Stimulated activated memory B cell treated with anti-CD40 and anti-IgM and Interleukin-4, amounts not matched to agents 10 μg/mL and 1 μg/mL and 100 μg/mL, for 72 hours (primary cell): ENCODE measurements at regions not wholly inside any gene's neighbourhood (a gene's known extent, or its start where the extent isn't known, plus 50 kb on each side); places are given as distances from the start of the nearest gene placed in this dataset.
"Not testable (repeated sequence)": the region's sequence is repeated elsewhere in the genome, so short reads cannot be mapped to it uniquely, and the experiment has no call there.

Experiments
- ATAC-seq: fragments of 150-1000 bp; cut with Tn5 transposase; 2 replicates; pipeline ENCODE4 v1.10.0; 2021
- H3K27ac Mint-ChIP-seq: one replicate; pipeline ENCODE4 v1.8.0; 2022; ENCODE audit warnings: mild to moderate bottlenecking, mixed read lengths
- H3K27me3 Mint-ChIP-seq: one replicate; pipeline ENCODE4 v1.8.0; 2022; ENCODE audit warnings: mixed read lengths
- H3K36me3 Mint-ChIP-seq: one replicate; pipeline ENCODE4 v1.8.0; 2022; ENCODE audit warnings: mixed read lengths
- H3K4me1 Mint-ChIP-seq: one replicate; pipeline ENCODE4 v1.8.0; 2022; ENCODE audit warnings: mixed read lengths
- H3K4me3 Mint-ChIP-seq: one replicate; pipeline ENCODE4 v1.8.0; 2022; ENCODE audit warnings: mild to moderate bottlenecking, moderate library complexity, mixed read lengths
- H3K9me3 Mint-ChIP-seq: one replicate; pipeline ENCODE4 v1.8.0; 2022; ENCODE audit warnings: mixed read lengths

DNA sequence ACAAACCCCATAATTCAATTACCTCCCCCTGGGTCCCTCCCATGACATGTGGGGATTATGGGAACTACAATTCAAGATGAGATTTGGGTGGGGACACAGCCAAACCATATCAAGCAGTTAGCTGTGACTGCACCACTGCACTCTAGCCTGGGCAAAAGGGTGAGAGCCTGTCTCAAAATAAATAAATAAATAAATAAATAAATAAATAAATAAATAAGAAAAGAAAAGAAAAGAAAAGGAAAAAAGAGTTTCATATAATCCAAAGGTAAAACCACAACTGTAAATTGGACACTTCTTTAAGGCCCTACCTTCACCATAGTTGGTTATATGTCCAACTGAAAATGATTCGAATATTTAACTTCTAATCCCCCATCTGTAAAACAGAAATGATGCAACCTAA lies 157.6 kb upstream of the FIGN start:
- not testable (repeated sequence) for H3K36me3 Mint-ChIP-seq

DNA sequence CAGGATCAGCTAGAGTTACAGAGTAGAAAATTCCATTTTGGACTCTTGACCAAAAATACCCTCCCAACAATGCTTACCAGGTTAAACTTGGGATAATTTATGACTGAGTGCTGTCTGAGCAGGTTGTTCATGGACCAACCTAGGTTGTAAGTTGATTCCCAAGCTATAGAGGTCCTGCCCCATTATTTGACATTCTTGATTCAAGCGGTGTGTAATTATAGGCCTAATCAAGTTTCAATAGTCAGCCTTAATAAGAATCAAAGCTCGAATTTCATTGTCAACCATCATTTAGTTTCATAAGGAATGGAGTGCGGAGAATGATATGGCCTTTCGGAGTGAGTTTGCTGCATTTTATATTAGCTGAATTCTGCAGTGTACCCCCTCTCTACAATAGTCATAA lies 152.8 kb upstream of the FIGN start:
- Mint-ChIP-seq H3K27ac (no peak overlapping the region), H3K4me1 (no peaks in the 10 kb centered on the region), H3K4me3 (no peak overlapping the region), H3K36me3 (no peaks in the 10 kb centered on the region), H3K27me3 (no peaks in the 10 kb centered on the region), H3K9me3 (peaks cover 5% of the 10 kb centered on the region)
- ATAC-seq, result no peak

More for the DNA sequence above, 157.6 kb upstream of the FIGN start:
- H3K4me1 Mint-ChIP-seq, H3K27ac Mint-ChIP-seq, H3K27me3 Mint-ChIP-seq, H3K4me3 Mint-ChIP-seq, ATAC-seq, H3K9me3 Mint-ChIP-seq: not testable (repeated sequence)

DNA sequence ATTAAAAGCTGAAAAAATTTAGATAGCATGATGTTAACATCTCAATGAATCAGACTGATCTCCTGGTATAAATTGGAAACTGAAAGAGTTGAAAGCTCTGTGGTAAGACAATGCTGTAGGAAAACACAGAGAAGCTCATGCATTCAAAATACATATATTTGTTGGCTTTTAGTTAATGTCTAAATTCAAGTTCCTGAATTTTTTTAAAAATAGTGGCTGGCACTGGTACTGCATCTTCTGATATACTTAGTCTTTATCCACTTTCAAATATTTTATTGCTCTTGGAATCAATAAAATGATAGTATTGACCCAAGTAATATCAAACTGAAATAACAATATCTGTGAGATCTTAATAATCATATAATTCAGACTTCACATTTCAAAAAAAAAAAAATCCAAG lies 151.4 kb upstream of the FIGN start:
- Mint-ChIP-seq H3K27ac (no peak overlapping the region), H3K4me1 (no peaks in the 10 kb centered on the region), H3K27me3 (no peaks in the 10 kb centered on the region), H3K4me3 (no peak overlapping the region), H3K36me3 (no peaks in the 10 kb centered on the region), H3K9me3 (no peaks in the 10 kb centered on the region)
- ATAC-seq, result no peak

DNA sequence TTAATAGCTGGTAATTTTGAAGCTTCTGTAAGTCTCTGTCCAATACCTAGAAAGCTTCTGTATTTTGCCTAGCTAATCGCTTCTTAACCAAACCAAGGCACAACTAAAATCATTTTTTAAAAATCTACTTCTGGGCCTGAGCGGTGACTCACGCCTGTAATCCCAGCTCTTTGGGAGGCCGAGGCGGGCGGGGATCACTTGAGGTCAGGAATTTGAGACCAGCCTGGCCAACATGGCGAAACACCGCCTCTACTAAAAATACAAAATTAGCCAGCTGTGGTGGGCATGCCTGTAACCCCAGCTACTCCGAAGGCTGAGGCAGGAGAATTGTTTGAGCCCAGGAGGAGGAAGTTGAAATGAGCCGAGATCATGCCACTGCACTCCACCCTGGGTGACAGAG lies 148.6 kb upstream of the FIGN start:
- no peak for ATAC-seq
- no peak overlapping the region for H3K4me3 Mint-ChIP-seq
- peaks cover 4% of the 10 kb centered on the region for H3K9me3 Mint-ChIP-seq
- H3K36me3 Mint-ChIP-seq, result no peaks in the 10 kb centered on the region
- no peaks in the 10 kb centered on the region for H3K27me3 Mint-ChIP-seq
- no peak overlapping the region for H3K27ac Mint-ChIP-seq
- H3K4me1 Mint-ChIP-seq, result no peaks in the 10 kb centered on the region

DNA sequence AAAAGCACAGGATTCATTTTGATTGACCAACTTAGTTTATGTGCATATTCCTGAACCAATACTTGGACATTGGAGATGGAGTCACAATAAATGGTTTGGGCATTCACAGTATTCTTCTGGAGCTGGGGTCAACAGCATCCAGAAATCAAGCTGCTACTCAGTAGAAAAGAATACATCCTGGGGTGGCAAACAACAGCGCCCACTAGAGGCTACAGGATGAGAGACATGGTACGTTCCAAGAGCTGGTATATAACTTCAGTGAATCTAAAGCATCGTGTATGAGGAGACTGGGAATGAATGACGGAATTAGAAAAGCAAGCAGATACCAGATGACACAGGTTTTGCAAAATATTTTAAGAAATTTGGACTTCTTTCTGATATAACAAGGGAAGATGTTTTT lies 142.9 kb upstream of the FIGN start:
- H3K9me3 Mint-ChIP-seq, result peaks cover 4% of the 10 kb centered on the region
- H3K36me3 Mint-ChIP-seq, result no peaks in the 10 kb centered on the region
- H3K27ac Mint-ChIP-seq, result no peak overlapping the region
- no peak for ATAC-seq
- H3K4me3 Mint-ChIP-seq, result no peak overlapping the region
- H3K27me3 Mint-ChIP-seq, result no peaks in the 10 kb centered on the region
- no peaks in the 10 kb centered on the region for H3K4me1 Mint-ChIP-seq

DNA sequence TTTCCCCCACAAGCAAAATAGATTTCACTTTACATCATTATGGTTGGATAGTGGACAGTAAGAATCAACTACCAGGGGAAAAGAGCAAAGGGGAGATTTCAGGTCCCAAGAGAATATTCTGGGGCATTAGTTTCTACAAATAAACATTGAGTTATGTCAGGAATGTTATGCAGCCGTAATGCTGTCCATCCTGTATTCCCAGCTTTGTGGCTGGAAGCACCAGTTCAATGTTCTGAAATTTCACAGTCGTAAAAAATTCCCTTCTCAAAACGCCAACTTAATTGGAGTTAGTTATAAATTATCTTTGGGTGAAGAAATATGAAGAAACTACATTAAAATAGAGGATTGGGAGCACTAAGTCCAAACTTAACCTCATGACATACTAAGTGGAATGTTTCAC lies 141.5 kb upstream of the FIGN start:
- Mint-ChIP-seq H3K27ac (no peak overlapping the region), H3K36me3 (no peaks in the 10 kb centered on the region)

DNA sequence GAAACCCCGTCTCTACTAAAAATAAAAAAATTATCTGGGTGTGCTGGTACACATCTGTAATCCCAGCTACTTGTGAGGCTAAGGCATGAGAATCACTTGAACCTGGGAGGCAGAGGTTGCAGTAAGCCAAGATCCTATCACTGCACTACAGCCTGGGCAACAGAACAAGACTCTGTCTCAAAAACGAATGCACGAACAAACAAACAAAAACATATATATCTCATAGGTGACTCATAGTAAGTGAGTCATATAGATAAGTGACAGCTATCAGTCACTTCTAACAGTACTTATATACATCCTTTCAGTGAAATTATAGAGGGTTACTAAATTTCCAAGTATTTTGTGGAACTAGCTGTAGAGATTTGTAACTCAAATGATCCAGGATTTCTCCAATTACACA lies 127.3 kb upstream of the FIGN start:
- H3K27me3 Mint-ChIP-seq, result no peaks in the 10 kb centered on the region
- H3K4me1 Mint-ChIP-seq, result no peaks in the 10 kb centered on the region
- no peak overlapping the region for H3K27ac Mint-ChIP-seq
- no peak for ATAC-seq
- no peak overlapping the region for H3K4me3 Mint-ChIP-seq
- peaks cover 2% of the 10 kb centered on the region for H3K9me3 Mint-ChIP-seq
- H3K36me3 Mint-ChIP-seq, result no peaks in the 10 kb centered on the region

More for the DNA sequence above, 141.5 kb upstream of the FIGN start:
- no peak for ATAC-seq
- Mint-ChIP-seq H3K27me3 (no peaks in the 10 kb centered on the region), H3K4me1 (no peaks in the 10 kb centered on the region), H3K4me3 (no peak overlapping the region), H3K9me3 (peaks cover 4% of the 10 kb centered on the region)

DNA sequence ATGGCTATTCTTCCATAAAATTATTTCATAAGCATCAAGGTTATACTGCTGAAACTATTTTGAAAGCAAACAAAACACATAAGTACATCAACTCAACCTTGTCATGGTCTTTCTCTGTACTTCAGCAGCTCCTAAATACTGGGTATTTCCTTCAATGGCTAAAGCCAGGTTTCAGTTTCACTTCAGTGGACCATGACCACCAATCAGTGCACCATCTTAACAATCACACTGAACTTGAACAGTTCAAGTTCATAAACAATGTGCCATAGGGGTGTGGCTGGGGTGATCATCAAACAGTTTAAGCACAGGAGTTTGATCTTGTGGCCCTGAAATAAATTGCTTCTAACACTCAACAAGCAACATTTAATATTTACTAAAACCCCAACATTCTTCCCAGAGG lies 124.1 kb upstream of the FIGN start:
- no peak overlapping the region for H3K4me3 Mint-ChIP-seq
- H3K27me3 Mint-ChIP-seq, result no peaks in the 10 kb centered on the region
- no peaks in the 10 kb centered on the region for H3K4me1 Mint-ChIP-seq
- H3K9me3 Mint-ChIP-seq, result no peaks in the 10 kb centered on the region
- no peak for ATAC-seq
- H3K36me3 Mint-ChIP-seq, result no peaks in the 10 kb centered on the region
- H3K27ac Mint-ChIP-seq, result no peak overlapping the region

DNA sequence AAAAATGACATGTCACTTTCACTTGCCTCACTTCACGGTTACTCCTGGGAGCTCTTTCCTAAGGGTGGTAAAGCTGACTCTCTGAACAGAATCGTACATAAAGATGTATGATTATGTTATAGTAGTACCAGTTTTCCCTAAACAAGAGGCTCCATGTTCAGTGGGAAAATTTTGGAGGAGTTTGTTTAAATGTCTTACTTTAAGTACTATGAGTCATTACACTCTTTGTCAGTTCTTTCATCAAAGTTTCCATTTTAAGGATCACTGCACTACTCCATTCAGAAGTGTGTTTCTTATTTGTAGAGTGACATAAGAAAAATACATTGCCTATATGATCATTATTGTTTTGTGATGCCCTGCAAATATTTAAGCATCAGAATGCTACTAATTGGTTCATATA lies 121.1 kb upstream of the FIGN start:
- Mint-ChIP-seq H3K36me3 (no peaks in the 10 kb centered on the region), H3K4me1 (no peaks in the 10 kb centered on the region), H3K4me3 (no peak overlapping the region), H3K27ac (no peak overlapping the region), H3K27me3 (no peaks in the 10 kb centered on the region), H3K9me3 (no peaks in the 10 kb centered on the region)
- no peak for ATAC-seq

DNA sequence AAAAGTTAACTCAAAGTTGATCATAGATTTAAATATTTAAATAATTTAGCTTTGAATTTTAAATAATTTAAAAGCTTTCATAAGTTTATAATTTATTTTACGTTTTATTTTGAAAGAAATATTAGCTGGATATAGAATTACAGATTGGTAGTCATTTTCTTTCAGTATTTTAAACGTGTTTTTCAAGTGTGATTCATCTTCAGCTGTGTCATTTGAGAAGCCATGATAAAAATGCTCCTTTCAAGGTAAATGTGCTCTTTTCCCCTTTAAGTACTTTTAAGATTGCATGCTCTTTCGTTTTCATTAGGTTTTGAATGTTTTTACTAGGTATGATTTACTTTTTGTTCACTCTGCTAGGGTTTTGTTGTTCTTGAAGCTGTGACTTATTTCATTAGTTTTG lies 116.8 kb upstream of the FIGN start:
- ATAC-seq, result no peak
- Mint-ChIP-seq H3K4me3 (no peak overlapping the region), H3K4me1 (no peaks in the 10 kb centered on the region), H3K27me3 (no peaks in the 10 kb centered on the region), H3K27ac (no peak overlapping the region), H3K36me3 (no peaks in the 10 kb centered on the region), H3K9me3 (no peaks in the 10 kb centered on the region)

DNA sequence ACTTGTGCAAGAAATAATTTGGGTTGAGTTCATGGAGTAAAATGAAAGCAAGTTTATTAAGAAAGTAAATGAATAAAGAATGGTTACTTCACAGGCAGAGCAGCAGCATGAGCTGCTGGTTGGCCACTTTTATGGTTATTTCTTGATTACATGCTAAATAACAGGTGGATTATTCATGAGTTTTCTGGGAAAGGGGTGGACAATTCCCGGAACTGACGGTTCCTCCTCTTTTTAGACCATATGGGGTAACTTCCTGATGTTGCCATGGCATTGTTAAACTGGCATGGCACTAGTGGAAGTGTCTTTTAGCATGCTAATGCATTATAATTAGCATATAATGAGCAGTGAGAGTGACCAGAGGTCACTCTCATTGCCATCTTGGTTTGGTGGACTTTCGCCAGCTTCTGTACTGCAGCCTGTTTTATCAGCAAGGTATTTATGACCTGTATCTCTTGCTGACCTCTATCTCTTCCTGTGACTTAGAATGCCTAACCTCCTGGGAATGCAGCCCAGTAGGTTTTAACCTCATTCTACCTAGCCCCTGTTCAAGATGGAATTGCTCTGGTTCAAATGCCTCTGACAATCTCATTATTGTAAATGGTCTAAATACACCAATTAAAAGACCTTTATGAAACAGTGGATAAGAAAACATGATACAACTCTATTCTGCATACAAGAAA lies 114.1 kb upstream of the FIGN start:
- Mint-ChIP-seq H3K27ac (no peak overlapping the region), H3K4me1 (no peaks in the 10 kb centered on the region), H3K9me3 (no peaks in the 10 kb centered on the region), H3K27me3 (no peaks in the 10 kb centered on the region), H3K4me3 (no peak overlapping the region), H3K36me3 (no peaks in the 10 kb centered on the region)
- ATAC-seq, result no peak

DNA sequence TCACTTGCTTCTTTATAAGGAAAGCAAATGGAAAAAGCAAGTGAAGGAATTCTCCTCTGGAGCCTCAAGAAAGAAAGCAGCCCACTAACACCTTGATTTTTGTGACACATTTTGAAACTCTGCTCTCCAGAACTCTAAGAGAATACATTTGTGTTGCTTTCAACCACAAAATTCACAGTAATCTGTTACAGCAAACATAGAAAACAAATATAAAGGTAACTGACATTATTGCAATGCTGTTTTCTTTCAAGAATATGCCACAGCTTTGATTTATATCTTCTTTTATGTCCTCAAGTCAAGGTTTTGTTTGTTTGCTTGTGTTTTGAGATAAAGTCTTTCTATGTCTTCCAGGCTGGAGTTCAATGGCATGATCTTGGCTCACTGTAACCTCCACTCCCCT lies 103.1 kb upstream of the FIGN start:
- Mint-ChIP-seq H3K4me3 (no peak overlapping the region), H3K27ac (no peak overlapping the region), H3K9me3 (no peaks in the 10 kb centered on the region), H3K4me1 (no peaks in the 10 kb centered on the region), H3K36me3 (no peaks in the 10 kb centered on the region), H3K27me3 (no peaks in the 10 kb centered on the region)
- no peak for ATAC-seq

DNA sequence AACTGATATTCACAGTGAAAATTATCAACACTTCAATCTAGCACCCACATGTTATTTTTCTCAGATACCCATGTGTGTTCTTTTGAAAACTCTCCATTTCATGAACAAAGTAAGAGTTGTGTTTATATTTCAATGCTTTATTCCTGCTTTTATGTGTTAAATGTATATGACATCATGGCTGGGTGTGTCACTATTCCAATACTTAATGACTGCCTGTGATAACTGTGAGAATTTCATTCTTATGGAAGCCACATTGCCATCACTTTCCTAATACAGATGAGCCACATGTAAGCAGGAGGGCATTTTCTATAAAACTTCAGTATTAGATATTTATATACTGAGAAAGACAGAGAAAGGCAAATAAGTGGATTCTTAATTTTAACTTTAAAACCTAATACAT lies 100.4 kb upstream of the FIGN start:
- H3K27ac Mint-ChIP-seq, result no peak overlapping the region
- no peak for ATAC-seq
- no peak overlapping the region for H3K4me3 Mint-ChIP-seq

DNA sequence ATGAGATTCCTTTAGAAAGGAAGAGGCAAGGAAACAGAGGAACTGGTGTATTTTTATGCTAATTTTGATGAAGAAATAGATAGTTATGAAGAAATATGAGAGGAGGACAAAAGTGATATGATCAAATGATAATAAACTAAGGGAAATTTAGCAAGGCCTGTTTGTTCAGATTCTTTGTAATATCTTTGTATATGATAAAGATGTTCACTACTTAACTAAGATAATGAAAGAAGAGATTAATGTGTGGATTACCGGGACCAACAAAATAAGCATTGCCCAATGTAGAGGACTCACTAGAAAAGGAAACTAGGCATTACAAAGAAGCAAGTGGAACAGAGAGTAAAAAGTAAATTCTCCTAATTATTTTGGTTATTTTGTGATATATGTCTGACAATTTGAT lies 99.0 kb upstream of the FIGN start:
- ATAC-seq, result no peak
- Mint-ChIP-seq H3K36me3 (no peaks in the 10 kb centered on the region), H3K27me3 (no peaks in the 10 kb centered on the region), H3K4me1 (no peaks in the 10 kb centered on the region), H3K27ac (no peak overlapping the region), H3K9me3 (no peaks in the 10 kb centered on the region), H3K4me3 (no peak overlapping the region)

More for the DNA sequence above, 100.4 kb upstream of the FIGN start:
- H3K4me1 Mint-ChIP-seq, result no peaks in the 10 kb centered on the region
- H3K9me3 Mint-ChIP-seq, result no peaks in the 10 kb centered on the region
- no peaks in the 10 kb centered on the region for H3K36me3 Mint-ChIP-seq
- H3K27me3 Mint-ChIP-seq, result no peaks in the 10 kb centered on the region

DNA sequence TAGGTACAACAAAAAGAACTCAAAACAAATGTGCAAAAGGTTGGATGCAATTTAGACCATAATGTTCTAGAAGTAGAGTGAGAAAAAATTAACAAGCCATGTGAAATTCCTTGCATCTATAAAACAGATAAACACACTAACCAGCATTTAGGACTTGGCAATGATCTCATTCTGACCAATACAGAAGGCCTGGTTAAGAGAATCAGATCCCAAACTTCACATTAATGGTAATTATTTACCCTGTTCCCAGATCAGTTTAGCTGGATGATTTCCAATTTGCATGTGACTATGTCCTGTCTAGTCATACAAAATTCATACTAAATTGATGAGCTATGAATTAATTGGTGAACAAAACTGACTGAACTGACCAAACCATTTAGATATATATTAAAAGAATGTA lies 98.4 kb upstream of the FIGN start:
- ATAC-seq, result no peak
- Mint-ChIP-seq H3K4me3 (no peak overlapping the region), H3K27ac (no peak overlapping the region), H3K36me3 (no peaks in the 10 kb centered on the region), H3K27me3 (no peaks in the 10 kb centered on the region), H3K4me1 (no peaks in the 10 kb centered on the region), H3K9me3 (peaks cover 4% of the 10 kb centered on the region)

DNA sequence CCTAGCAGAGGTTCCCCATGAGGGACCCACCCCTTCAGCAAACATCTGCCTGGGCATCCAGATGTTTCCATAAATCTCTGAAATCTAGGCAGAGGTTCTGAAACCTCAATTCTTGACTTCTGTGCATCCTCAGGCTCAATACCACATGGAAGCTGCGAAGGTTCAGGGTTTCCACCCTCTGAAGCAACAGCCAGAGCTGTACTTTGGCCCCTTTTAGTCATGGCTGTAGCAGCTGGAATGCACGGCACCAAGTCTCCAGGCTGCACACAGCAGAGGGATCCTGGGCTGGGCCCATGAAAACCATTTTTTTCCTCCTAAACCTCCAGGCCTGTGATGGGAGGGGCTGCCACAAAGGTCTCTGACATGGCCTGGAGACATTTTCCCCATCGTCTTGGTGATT lies 93.0 kb upstream of the FIGN start:
- H3K4me1 Mint-ChIP-seq, result no peaks in the 10 kb centered on the region
- H3K4me3 Mint-ChIP-seq, result no peak overlapping the region
- no peak for ATAC-seq
- H3K9me3 Mint-ChIP-seq, result peaks cover 7% of the 10 kb centered on the region
- H3K27me3 Mint-ChIP-seq, result no peaks in the 10 kb centered on the region
- no peaks in the 10 kb centered on the region for H3K36me3 Mint-ChIP-seq
- H3K27ac Mint-ChIP-seq, result no peak overlapping the region

DNA sequence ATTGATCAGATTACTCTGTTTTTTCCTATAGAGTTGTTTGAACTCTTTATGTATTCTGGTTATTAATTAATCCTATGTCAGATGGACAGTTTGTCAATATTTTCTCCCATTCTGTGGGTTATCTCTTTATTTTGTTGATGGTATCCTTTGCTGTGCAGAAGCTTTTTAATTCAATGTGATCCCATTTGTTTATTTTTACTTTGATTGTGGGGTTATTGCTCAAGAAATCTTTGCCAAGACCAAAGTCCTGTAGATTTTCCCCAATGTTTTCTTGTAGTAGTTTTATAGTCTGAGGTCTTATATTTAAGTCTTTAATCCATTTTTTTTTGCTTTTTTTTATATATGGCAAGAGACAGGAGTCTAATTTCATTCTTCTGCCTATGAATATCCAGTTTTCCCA lies 86.2 kb upstream of the FIGN start:
- Mint-ChIP-seq H3K9me3 (peaks cover 4% of the 10 kb centered on the region), H3K27ac (no peak overlapping the region)

More for the DNA sequence above, 86.2 kb upstream of the FIGN start:
- ATAC-seq, result no peak
- H3K4me1 Mint-ChIP-seq, result no peaks in the 10 kb centered on the region
- H3K27me3 Mint-ChIP-seq, result no peaks in the 10 kb centered on the region
- H3K36me3 Mint-ChIP-seq, result no peaks in the 10 kb centered on the region
- no peak overlapping the region for H3K4me3 Mint-ChIP-seq
